NCI-H187 treated with DMSO at 0.1 percent for 48 hours (cell line): ENCODE measurements at regions not wholly inside any gene's neighbourhood (a gene's known extent, or its start where the extent isn't known, plus 50 kb on each side); places are given as distances from the start of the nearest gene placed in this dataset.
"Not testable (repeated sequence)": the region's sequence is repeated elsewhere in the genome, so short reads cannot be mapped to it uniquely, and the experiment has no call there.

Experiments used
- DNase-seq: peaks from one replicate; lab custom pipeline; 2025; lab: John Stamatoyannopoulos, UW

- no peak for DNase-seq
These were observed 103.1 kb downstream of the VGLL3 start for GRCh38 chr3:86887876-86888275.

GRCh38 chr3:86880066-86880465 lies 110.9 kb downstream of the VGLL3 start:
- DNase-seq: no peak

- peak; percentile 37 for DNase-seq
These were observed 114.3 kb downstream of the VGLL3 start for GRCh38 chr3:86876504-86877181.

- DNase-seq: not testable (repeated sequence)
These were observed 116.2 kb downstream of the VGLL3 start for GRCh38 chr3:86874790-86875189.

- no peak for DNase-seq
These were observed 121.4 kb downstream of the VGLL3 start for GRCh38 chr3:86869566-86869965.

- no peak for DNase-seq
These were observed 123.0 kb downstream of the VGLL3 start for GRCh38 chr3:86867982-86868381.

- DNase-seq: no peak
These were observed 125.4 kb downstream of the VGLL3 start for GRCh38 chr3:86865506-86865905.

GRCh38 chr3:86856711-86857110 lies 134.2 kb downstream of the VGLL3 start:
- no peak for DNase-seq

- no peak for DNase-seq
These were observed 141.0 kb downstream of the VGLL3 start for GRCh38 chr3:86849991-86850390.

GRCh38 chr3:86845726-86846125 lies 145.2 kb downstream of the VGLL3 start:
- no peak for DNase-seq

- DNase-seq: no peak
These were observed 152.0 kb downstream of the VGLL3 start for GRCh38 chr3:86838927-86839326.

GRCh38 chr3:86837871-86838270 lies 153.1 kb downstream of the VGLL3 start:
- DNase-seq: no peak

- no peak for DNase-seq
These were observed 160.4 kb downstream of the VGLL3 start for GRCh38 chr3:86830566-86830965.

- no peak for DNase-seq
These were observed 162.2 kb downstream of the VGLL3 start for GRCh38 chr3:86828751-86829150.

GRCh38 chr3:86827582-86827981 lies 163.4 kb downstream of the VGLL3 start:
- DNase-seq: not testable (repeated sequence)

GRCh38 chr3:86826292-86826691 lies 164.7 kb downstream of the VGLL3 start:
- DNase-seq: no peak

GRCh38 chr3:86815880-86816279 lies 175.1 kb downstream of the VGLL3 start:
- DNase-seq: no peak

- DNase-seq: no peak
These were observed 175.9 kb downstream of the VGLL3 start for GRCh38 chr3:86814918-86815655.

- DNase-seq: no peak
These were observed 176.6 kb downstream of the VGLL3 start for GRCh38 chr3:86814321-86814720.

- no peak for DNase-seq
These were observed 189.0 kb downstream of the VGLL3 start for GRCh38 chr3:86801921-86802320.

- DNase-seq: no peak
These were observed 189.9 kb downstream of the VGLL3 start for GRCh38 chr3:86801066-86801465.

- DNase-seq: no peak
These were observed 190.8 kb downstream of the VGLL3 start for GRCh38 chr3:86800116-86800515.

GRCh38 chr3:86797946-86798345 lies 193.0 kb downstream of the VGLL3 start:
- no peak for DNase-seq
